PC-9 (cell line): ENCODE measurements at regions not wholly inside any gene's neighbourhood (a gene's known extent, or its start where the extent isn't known, plus 50 kb on each side); places are given as distances from the start of the nearest gene placed in this dataset.

Experiments used
- EZH2 ChIP-seq: fragments of 200-600 bp; sonication (generic); IDR thresholded peaks from 2 replicates; pipeline ENCODE4 v1.8.0; 2017; ENCODE audit warnings: antibody characterized with exemption, low read depth
- TF ChIP-seq, protein P1 (sequence below): fragments of 200-600 bp; sonication (generic); conservative IDR thresholded peaks from 2 replicates; pipeline ENCODE4 v1.6.1; 2017; ENCODE audit warnings: mixed run types, antibody characterized with exemption, mild to moderate bottlenecking, moderate library complexity

DNA sequence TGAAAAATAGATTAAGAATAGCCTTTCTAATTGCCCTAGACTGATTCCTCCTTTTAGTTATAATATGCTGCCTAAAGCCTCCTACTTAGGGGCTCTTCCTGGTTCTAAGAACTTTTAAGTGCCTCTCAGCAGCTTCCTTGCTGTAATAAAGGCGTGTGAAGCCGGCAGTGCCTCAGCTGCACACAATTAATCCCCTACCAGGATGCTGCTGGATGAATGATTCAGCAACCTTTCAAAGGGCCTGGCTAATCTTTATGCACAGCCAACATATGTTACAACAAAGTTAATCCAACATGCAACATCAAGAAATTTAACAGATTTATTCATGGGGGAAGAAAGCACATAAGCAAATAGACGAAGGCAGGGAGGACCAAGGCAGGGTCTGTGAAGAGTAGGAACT, 145.2 kb downstream of the PMP22 start:
- TF ChIP-seq, protein P1, sequence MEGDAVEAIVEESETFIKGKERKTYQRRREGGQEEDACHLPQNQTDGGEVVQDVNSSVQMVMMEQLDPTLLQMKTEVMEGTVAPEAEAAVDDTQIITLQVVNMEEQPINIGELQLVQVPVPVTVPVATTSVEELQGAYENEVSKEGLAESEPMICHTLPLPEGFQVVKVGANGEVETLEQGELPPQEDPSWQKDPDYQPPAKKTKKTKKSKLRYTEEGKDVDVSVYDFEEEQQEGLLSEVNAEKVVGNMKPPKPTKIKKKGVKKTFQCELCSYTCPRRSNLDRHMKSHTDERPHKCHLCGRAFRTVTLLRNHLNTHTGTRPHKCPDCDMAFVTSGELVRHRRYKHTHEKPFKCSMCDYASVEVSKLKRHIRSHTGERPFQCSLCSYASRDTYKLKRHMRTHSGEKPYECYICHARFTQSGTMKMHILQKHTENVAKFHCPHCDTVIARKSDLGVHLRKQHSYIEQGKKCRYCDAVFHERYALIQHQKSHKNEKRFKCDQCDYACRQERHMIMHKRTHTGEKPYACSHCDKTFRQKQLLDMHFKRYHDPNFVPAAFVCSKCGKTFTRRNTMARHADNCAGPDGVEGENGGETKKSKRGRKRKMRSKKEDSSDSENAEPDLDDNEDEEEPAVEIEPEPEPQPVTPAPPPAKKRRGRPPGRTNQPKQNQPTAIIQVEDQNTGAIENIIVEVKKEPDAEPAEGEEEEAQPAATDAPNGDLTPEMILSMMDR: no peak
- TF ChIP-seq EZH2: no peak
